ENCODE measurements at regions not wholly inside any gene's neighbourhood (a gene's known extent, or its start where the extent isn't known, plus 50 kb on each side); places are given as distances from the start of the nearest gene placed in this dataset.
A peak's percentile ranks its signal among the peaks of the same experiment; 100 is the strongest.

DNA sequence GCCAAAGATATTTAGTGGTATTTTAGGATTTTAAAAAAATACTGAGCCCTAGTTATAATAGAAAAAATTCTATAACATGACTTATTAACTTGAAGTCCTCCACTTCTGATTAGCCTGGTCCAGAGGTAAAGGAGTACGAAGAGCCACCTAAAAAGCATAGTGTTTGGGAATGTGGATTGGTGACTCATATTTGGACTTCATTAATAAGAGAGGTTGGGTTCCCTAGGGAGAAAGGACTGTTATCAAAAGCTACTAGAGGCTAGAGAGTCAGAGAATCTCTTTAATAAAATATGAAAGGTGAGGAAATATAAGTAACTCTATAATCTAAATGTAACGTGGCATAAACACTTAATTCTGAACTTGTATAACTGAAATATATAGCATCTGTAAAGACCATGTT is 180.7 kb upstream of the TARS1 start:
- no peak for DNase-seq

- no peak for DNase-seq
These were observed 179.5 kb upstream of the TARS1 start for GRCh38 chr5:33261305-33261704.

DNA sequence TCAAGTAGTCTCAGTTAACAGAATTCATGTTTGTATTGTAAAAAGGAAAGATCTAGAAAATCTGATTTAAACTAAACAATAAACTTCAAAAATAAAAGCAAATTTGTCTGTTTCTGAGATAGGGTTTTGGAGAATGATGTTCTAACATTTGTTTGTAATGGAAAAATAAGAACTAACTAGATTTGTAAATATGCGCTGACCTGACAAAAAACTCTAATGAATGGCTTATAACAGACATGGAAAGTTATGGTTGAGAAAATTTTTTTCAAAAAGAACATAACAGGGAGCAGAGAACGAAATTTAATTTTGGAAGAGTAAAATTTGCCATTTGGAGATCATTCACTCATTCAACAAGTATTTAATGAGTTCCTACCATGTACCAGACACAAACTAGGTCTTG is 179.0 kb upstream of the TARS1 start:
- no peak for DNase-seq

- no peak for DNase-seq
These were observed 173.0 kb upstream of the TARS1 start for GRCh38 chr5:33267801-33268200.

- no peak for DNase-seq
These were observed 172.4 kb upstream of the TARS1 start for GRCh38 chr5:33268374-33268773.

GRCh38 chr5:33270671-33271070 is 170.1 kb upstream of the TARS1 start:
- DNase-seq, result no peak

- no peak for DNase-seq
These were observed 169.2 kb upstream of the TARS1 start for GRCh38 chr5:33271606-33272005.

GRCh38 chr5:33272288-33272687 is 168.5 kb upstream of the TARS1 start:
- DNase-seq, result no peak

DNA sequence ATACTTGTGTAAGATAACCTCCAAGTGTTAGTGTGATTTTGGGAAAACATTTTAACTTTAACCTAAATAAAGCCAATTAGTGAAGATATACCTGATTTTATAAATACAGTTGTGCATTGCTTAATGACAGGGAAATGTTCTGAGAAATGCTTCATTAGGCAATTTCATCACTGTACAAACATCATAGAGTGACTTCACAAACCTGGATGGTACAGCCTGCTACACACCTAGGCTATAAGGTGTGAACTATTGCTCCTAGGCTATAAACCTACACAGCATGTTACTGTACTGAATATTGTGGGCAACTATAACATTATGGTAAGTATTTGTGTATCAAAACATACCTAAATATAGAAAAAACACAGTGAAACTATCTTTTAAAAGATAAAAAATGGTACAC is 166.8 kb upstream of the TARS1 start:
- DNase-seq, result no peak

- DNase-seq, result no peak
These were observed 165.4 kb upstream of the TARS1 start for GRCh38 chr5:33275391-33275790.

DNA sequence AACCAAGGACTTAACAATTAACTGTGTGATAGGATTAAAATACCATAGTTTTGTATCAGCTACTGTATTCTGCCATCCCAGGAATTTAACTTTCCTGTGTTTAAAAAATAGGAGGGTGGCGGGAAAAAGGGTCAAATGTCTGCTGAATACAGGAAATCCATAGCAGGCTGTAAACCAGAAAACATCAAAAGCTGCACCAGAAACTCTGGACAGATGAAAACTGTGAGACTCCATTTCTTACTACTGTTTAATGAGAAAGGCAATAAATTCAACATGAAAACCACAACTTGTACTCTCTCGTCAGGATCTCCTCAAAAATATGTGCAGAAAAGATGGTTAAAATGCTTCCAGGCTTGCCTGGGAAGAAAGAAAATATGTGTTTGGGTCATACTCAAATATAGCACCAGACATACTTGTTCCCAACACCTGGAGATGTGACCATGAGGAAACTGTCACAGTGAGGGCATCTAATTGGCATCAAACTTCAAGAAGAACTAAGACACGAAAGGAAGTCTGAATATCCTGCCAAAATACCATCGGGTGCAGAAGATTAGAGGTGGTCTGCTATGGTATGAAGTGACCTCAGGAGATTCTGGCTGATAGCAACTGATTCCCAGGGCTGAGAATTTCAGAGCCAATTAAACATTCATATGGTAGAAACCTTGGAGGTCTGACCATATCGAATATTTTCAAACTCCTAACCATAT is 164.7 kb upstream of the TARS1 start:
- DNase-seq, result no peak

GRCh38 chr5:33276628-33276950 is 164.2 kb upstream of the TARS1 start:
- DNase-seq, result no peak

- DNase-seq, result no peak
These were observed 163.6 kb upstream of the TARS1 start for GRCh38 chr5:33277061-33277650.

- DNase-seq, result no peak
These were observed 159.3 kb upstream of the TARS1 start for GRCh38 chr5:33281431-33281843.

DNA sequence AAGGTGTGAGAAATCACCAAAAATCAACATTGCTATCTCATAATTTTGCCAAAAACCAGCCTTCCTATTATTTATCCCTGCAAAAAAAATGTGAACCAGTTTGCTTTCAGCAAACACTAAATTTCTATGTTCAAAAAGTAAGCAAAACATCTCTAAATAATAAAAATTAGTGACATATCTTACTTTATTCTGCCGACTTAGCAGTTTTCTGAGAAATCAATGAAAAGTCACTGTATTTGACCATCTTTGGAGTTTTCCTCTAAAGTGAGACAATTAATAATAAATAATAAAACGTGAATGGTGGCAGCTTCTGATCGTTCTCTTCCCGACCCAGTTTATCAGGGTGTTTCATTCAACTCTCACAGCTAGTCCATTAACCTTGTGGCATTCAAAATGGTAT is 158.6 kb upstream of the TARS1 start:
- no peak for DNase-seq

GRCh38 chr5:33282696-33283095 is 158.1 kb upstream of the TARS1 start:
- DNase-seq, result no peak

DNA sequence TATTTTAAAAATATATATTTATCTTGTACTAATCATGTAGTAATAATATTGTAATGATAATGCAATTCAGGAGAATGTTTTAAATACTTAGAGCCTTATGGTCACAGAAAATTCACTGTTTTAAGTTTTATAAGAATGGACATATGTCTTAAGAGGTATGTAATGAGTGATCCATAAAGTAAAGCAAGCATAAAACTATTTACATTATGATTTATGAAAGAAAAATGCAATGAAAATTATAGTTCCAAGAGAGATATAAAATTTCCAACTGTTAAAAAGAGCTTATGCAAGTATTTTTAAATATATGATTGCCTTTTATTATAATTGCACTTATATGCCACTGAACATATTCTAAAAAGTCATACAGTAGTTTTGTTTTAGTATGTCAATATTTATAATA is 157.5 kb upstream of the TARS1 start:
- no peak for DNase-seq

- no peak for DNase-seq
These were observed 156.1 kb upstream of the TARS1 start for GRCh38 chr5:33284681-33285080.

DNA sequence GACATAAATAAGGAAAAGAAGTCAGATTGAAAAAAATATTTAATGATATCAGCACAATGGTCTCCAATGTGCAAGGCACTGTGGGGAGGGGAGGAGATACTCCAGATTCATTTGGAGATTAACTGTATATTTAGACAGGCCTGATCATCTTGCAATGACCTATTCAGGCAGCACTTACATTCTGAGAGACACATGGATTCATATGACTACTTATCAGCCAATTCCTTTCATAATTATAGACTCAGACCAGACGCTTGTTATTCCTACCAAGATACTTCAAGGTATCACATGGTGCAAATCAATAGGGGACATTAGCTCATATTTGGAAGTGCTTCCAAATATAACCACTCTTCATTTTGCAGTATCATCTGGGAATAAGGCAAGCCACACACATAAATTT is 153.5 kb upstream of the TARS1 start:
- no peak for DNase-seq

GRCh38 chr5:33291216-33292000 is 149.4 kb upstream of the TARS1 start:
- no peak for DNase-seq

DNA sequence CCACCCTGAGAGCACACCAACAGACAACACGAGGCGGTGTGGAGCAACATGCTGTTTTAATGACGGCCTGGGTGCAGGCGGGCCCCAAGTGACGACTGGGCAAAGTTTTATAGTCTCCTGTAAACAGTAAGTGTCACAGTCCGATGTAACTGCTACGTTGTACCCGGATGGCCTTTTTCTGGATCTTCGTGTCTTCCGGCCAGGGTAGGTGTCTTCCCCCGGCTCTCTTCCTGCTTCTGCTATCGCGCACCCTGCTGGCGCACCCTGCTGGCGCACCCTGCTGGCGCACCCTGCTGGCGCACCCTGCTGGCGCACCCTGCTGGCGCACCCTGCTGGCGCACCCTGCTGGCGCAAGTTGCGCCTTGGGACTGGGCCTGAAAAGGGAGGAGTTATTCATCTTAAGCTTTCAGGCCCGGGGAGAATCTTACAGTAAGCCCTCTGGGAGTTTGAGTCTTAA is 143.0 kb upstream of the TARS1 start:
- no peak for DNase-seq

DNA sequence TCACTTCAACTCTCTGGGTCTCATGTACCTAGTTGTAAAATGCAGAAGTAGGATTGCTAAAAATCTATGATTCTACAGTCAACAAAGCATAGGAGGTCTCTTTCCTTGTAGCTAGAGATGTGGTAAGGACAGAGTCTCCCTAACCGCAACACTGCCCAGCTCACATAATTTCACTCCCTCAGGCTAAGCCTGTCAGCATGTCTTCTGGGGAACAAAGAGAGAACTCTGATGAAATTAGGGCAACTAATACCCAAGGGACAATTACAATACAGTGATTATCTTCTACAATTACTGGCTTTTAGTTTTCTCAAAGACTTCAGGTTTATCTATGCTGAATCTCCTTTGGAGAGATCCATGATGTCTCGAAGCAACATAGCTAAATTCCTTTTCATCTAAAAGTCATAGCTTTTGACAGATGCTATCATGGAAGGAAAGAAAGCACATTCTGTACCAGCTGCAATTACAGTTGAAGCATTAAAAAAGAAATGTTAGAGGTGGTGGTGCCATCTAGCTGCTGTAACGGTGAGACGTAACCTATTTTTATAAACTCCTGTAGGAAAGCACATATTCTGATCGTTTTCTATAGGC is 141.1 kb upstream of the TARS1 start:
- DNase-seq, result peak; percentile 80

- DNase-seq, result peak; percentile 80
These were observed 140.5 kb upstream of the TARS1 start for GRCh38 chr5:33300209-33300742.
